Ovary (tissue), 3 donors: ENCODE measurements at regions not wholly inside any gene's neighbourhood (a gene's known extent, or its start where the extent isn't known, plus 50 kb on each side); places are given as distances from the start of the nearest gene placed in this dataset.

ENCODE experiments used
- CTCF ChIP-seq, 3 donors: fragments of 450-650 bp in 2 of 3; fragments of 200-600 bp in 1 of 3; IDR thresholded peaks; one replicate each; pipeline versions ENCODE4 v1.5.1 to v1.8.0; 2016 to 2022; ENCODE audit warnings: antibody characterized with exemption in 3 of 3, mild to moderate bottlenecking in 1 of 3
- POLR2A ChIP-seq: fragments of 450-650 bp; IDR thresholded peaks from one replicate; pipeline ENCODE4 v1.6.1; 2017; ENCODE audit warnings: antibody characterized with exemption, mild to moderate bottlenecking, moderate library complexity
- donor health status: DM: no; HTN: no; CAD: no.

GRCh38 chr4:32824336-32824735 is 2104.2 kb downstream of the PCDH7 start:
- no peak for TF ChIP-seq CTCF (IDR thresholded peaks at IDR 0.05)
- no peak for TF ChIP-seq POLR2A
